Frontal cortex (tissue), 3 donors: ENCODE measurements at regions not wholly inside any gene's neighbourhood (a gene's known extent, or its start where the extent isn't known, plus 50 kb on each side); places are given as distances from the start of the nearest gene placed in this dataset.
"Not testable (repeated sequence)": the region's sequence is repeated elsewhere in the genome, so short reads cannot be mapped to it uniquely, and the experiment has no call there.

Experiments
- DNase-seq, 2 donors: peaks; one replicate each; pipeline ENCODE4 v3.0.0; 2012; ENCODE audit warnings: low spot score in 2 of 2
- FAIRE-seq: peaks from 2 replicates; lab custom pipeline; 2012; peaks lifted over from hg19 to GRCh38; lab: Jason Lieb, UNC
- donor health status: control.
- donor health status: control.
- donor health status: control.

DNA sequence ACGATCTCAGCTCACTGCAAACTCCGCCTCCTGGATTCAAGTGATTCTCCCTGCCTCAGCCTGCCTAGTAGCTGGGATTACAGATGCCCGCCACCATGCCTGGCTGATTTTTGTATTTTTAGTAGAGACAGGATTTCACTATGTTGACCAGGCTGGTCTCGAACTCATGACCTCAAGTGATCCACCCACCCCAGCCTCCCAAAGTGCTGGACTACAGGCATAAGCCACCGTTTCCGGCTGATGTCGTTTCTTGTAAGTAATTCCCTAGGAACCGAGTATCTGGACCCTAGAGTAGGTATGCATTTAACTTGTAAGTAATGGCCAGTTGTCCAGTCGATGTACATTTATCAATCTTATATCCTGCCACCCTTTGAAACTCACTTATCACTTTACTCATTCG lies 491.2 kb downstream of the BRD1 start:
- not testable (repeated sequence) for DNase-seq, FAIRE-seq

GRCh38 chr22:49334976-49335375 lies 492.7 kb downstream of the BRD1 start:
- no peak for FAIRE-seq
- DNase-seq: no peak

DNA sequence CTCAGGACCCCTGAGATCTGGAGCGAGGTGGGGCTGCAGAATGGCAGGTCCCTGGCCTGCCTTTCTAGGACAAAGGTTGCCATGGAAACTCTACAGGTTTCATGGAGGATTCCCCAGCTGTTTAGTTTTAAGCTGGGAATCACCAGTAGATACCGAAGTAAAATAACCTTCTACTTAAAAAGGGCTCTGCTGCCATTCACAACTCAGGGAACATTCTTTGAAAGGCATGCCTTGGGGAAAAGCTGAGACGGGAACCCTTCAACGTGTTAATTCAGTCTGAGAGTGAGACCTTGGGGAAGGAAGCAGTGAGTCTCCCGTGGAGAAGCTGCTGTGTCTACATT lies 493.3 kb downstream of the BRD1 start:
- DNase-seq: no peak
- no peak for FAIRE-seq

GRCh38 chr22:49333206-49333605 lies 494.5 kb downstream of the BRD1 start:
- FAIRE-seq: no peak
- no peak for DNase-seq

GRCh38 chr22:49332691-49333090 lies 495.0 kb downstream of the BRD1 start:
- FAIRE-seq: no peak
- no peak for DNase-seq

GRCh38 chr22:49331878-49332277 lies 495.8 kb downstream of the BRD1 start:
- DNase-seq: no peak
- no peak for FAIRE-seq

- DNase-seq (no peak), FAIRE-seq (no peak)
These were observed 496.4 kb downstream of the BRD1 start for GRCh38 chr22:49331223-49331815.

GRCh38 chr22:49330421-49331222 lies 497.1 kb downstream of the BRD1 start:
- DNase-seq: no peak
- FAIRE-seq: no peak

- DNase-seq: no peak
- no peak for FAIRE-seq
These were observed 498.0 kb downstream of the BRD1 start for GRCh38 chr22:49329636-49330035.

GRCh38 chr22:49328630-49329405 lies 498.9 kb downstream of the BRD1 start:
- FAIRE-seq: no peak
- no peak for DNase-seq

DNA sequence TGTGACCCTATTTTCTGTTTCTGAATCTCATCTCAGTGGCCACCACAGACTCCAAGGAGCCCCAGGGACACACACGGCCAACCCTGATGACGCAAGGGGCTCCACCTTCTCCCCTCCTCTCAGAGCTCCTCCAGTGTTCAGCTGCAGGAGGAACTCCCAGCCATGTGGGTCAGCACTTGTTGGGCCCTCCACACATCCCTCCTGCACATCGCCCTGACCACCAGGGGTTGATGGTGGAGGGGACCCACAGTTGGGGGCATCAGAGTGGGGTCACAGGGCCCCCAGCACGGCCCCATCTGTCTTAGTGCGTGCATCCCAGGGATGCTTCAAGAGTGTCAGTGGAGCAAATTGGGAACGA lies 499.6 kb downstream of the BRD1 start:
- no peak for FAIRE-seq
- DNase-seq: no peak

- DNase-seq (no peak), FAIRE-seq (no peak)
These were observed 500.1 kb downstream of the BRD1 start for GRCh38 chr22:49327411-49328117.

- DNase-seq (no peak), FAIRE-seq (no peak)
These were observed 501.1 kb downstream of the BRD1 start for GRCh38 chr22:49326558-49326957.

DNA sequence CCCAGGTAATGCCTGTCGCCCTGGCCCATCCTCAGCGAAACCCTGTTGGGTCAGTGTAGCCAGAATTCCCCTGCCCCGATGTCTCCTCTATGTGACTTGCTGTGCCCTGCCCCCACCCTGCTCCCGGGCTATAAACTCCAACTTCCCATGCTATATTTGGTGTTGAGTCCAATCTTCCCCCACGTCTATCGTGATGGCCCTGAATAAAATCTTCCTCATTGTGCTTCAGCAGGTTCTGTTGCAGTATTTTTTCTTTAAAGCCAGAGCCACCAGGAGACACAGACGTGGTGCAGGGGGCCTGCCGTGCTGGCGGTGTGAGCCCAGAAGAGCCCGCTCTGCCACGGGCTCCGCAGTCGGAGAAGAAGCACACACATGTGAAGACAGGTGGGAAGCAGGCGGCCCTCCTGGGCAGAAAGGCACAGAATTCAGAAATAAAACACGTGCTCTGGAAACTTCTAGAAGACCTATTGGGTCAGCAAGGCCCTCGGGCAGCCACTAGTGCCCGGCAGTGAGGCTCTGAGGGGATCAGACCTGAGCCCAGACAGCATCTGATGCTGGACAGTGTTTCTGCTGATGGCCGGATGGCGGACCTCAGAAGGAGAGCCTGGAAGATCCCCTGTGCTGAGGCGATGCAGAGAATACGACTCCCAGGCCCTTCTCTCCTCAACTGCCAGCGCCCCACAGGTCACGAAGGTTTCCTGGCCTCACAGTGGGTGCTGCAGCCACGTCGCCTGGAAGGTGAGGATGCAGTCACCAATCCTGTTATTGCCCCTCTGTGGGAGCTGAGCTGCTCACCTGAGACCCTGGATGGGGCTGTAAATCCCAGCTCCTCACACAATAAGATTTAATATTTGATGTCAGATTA lies 501.9 kb downstream of the BRD1 start:
- no peak for FAIRE-seq
- no peak for DNase-seq

- FAIRE-seq: no peak
- no peak for DNase-seq
These were observed 502.9 kb downstream of the BRD1 start for GRCh38 chr22:49324527-49325491.

GRCh38 chr22:49323751-49324415 lies 503.8 kb downstream of the BRD1 start:
- DNase-seq: no peak
- FAIRE-seq: no peak

GRCh38 chr22:49322861-49323622 lies 504.6 kb downstream of the BRD1 start:
- DNase-seq: no peak
- no peak for FAIRE-seq
